ENCODE measurements at regions not wholly inside any gene's neighbourhood (a gene's known extent, or its start where the extent isn't known, plus 50 kb on each side); places are given as distances from the start of the nearest gene placed in this dataset.
"Not testable (repeated sequence)": the region's sequence is repeated elsewhere in the genome, so short reads cannot be mapped to it uniquely, and the experiment has no call there.

DNA sequence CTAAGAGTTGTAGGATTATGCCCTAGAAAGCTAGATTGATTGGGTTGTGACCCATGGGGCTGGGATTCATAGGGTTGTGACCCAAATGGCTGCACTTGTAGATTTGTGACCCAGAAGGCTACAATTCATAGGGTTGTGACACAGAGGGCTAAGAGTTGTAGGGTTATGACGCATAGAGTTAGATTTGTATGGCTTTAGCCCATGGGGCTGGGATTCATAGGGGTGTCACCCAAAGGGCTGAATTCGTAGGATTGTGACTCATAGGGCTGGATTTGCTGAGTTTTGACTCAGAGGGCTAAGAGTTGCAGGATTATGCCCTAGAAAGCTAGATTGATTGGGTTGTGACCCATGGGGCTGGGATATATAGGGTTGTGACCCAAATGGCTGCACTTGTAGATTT, 126.6 kb downstream of the CRLF2 start:
- TF ChIP-seq, protein P1, sequence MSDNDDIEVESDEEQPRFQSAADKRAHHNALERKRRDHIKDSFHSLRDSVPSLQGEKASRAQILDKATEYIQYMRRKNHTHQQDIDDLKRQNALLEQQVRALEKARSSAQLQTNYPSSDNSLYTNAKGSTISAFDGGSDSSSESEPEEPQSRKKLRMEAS (IDR thresholded peaks at IDR 0.05; ENCODE audit: low read depth, low read length) = not testable (repeated sequence)
- not testable (repeated sequence) for TF ChIP-seq CTCF (IDR thresholded peaks at IDR 0.05 in 2 of 3, conservative IDR thresholded peaks at IDR 0.05 in 1 of 3; ENCODE audit: control insufficient read depth in 2 of 3, extremely low read depth in 1 of 3, insufficient read depth in 1 of 3, low read depth in 3 of 3, low read length in 3 of 3); SP1 (IDR thresholded peaks at IDR 0.05; ENCODE audit: low read depth, low read length); BRCA1 (IDR thresholded peaks at IDR 0.05; ENCODE audit: low read depth, low read length); ZNF274 (IDR thresholded peaks at IDR 0.05; ENCODE audit: insufficient read depth, insufficient read length); LARP7 (IDR thresholded peaks at IDR 0.05); POLR2A (IDR thresholded peaks at IDR 0.05; ENCODE audit: low read depth, low read length); SMC3 (IDR thresholded peaks at IDR 0.05; ENCODE audit: borderline replicate concordance, low read length)
- TF ChIP-seq, protein P2, sequence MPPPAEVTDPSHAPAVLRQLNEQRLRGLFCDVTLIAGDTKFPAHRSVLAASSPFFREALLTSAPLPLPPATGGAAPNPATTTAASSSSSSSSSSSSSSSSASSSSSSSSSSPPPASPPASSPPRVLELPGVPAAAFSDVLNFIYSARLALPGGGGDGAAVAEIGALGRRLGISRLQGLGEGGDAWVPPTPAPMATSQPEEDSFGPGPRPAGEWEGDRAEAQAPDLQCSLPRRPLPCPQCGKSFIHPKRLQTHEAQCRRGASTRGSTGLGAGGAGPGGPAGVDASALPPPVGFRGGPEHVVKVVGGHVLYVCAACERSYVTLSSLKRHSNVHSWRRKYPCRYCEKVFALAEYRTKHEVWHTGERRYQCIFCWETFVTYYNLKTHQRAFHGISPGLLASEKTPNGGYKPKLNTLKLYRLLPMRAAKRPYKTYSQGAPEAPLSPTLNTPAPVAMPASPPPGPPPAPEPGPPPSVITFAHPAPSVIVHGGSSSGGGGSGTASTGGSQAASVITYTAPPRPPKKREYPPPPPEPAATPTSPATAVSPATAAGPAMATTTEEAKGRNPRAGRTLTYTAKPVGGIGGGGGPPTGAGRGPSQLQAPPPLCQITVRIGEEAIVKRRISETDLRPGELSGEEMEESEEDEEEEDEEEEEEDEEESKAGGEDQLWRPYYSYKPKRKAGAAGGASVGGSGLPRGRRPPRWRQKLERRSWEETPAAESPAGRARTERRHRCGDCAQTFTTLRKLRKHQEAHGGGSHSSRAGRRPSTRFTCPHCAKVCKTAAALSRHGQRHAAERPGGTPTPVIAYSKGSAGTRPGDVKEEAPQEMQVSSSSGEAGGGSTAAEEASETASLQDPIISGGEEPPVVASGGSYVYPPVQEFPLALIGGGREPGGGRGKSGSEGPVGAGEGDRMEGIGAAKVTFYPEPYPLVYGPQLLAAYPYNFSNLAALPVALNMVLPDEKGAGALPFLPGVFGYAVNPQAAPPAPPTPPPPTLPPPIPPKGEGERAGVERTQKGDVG (CRISPR knock-in tag; IDR thresholded peaks at IDR 0.05) = not testable (repeated sequence)
